Progenitor cell of endocrine pancreas (in vitro differentiated cells): ENCODE measurements at regions not wholly inside any gene's neighbourhood (a gene's known extent, or its start where the extent isn't known, plus 50 kb on each side); places are given as distances from the start of the nearest gene placed in this dataset.
"Not testable (repeated sequence)": the region's sequence is repeated elsewhere in the genome, so short reads cannot be mapped to it uniquely, and the experiment has no call there.

Source experiments
- DNase-seq: peaks from one replicate; pipeline ENCODE4 v3.0.0; 2021; ENCODE audit warnings: low spot score; ENCODE audit not compliant: unreplicated experiment
- H3K27ac Mint-ChIP-seq: 2 replicates; pipeline ENCODE4 v1.8.0; 2021; ENCODE audit warnings: mild to moderate bottlenecking, moderate library complexity, mixed read lengths
- H3K27me3 Mint-ChIP-seq: 2 replicates; pipeline ENCODE4 v1.8.0; 2021; ENCODE audit warnings: mixed read lengths
- H3K36me3 Mint-ChIP-seq: 2 replicates; pipeline ENCODE4 v1.8.0; 2022; ENCODE audit warnings: mixed read lengths; ENCODE audit not compliant: insufficient read depth
- H3K4me1 Mint-ChIP-seq: 2 replicates; pipeline ENCODE4 v1.8.0; 2021; ENCODE audit warnings: low read depth, mixed read lengths
- H3K4me3 Mint-ChIP-seq: 2 replicates; pipeline ENCODE4 v1.8.0; 2021; ENCODE audit warnings: low read depth, mild to moderate bottlenecking, moderate library complexity, mixed read lengths
- H3K9me3 Mint-ChIP-seq: 2 replicates; pipeline ENCODE4 v1.8.0; 2021; ENCODE audit warnings: low read depth, mixed read lengths
- TF ChIP-seq, protein P1 (sequence below): fragments of 200-600 bp; sonication (generic); IDR thresholded peaks from one replicate; pipeline ENCODE4 v1.5.0; 2021; ENCODE audit warnings: antibody characterized with exemption, mild to moderate bottlenecking; ENCODE audit not compliant: unreplicated experiment

GRCh38 chr5:101288633-101289032 lies 385.6 kb upstream of the ST8SIA4 start:
- Mint-ChIP-seq H3K4me1 (no peaks in the 10 kb centered on the region), H3K36me3 (peaks cover 3% of the 10 kb centered on the region), H3K27me3 (no peaks in the 10 kb centered on the region), H3K9me3 (peaks cover 5% of the 10 kb centered on the region), H3K27ac (no peak overlapping the region), H3K4me3 (no peak overlapping the region)
- TF ChIP-seq, protein P1, sequence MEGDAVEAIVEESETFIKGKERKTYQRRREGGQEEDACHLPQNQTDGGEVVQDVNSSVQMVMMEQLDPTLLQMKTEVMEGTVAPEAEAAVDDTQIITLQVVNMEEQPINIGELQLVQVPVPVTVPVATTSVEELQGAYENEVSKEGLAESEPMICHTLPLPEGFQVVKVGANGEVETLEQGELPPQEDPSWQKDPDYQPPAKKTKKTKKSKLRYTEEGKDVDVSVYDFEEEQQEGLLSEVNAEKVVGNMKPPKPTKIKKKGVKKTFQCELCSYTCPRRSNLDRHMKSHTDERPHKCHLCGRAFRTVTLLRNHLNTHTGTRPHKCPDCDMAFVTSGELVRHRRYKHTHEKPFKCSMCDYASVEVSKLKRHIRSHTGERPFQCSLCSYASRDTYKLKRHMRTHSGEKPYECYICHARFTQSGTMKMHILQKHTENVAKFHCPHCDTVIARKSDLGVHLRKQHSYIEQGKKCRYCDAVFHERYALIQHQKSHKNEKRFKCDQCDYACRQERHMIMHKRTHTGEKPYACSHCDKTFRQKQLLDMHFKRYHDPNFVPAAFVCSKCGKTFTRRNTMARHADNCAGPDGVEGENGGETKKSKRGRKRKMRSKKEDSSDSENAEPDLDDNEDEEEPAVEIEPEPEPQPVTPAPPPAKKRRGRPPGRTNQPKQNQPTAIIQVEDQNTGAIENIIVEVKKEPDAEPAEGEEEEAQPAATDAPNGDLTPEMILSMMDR, result no peak
- no peak for DNase-seq

DNA sequence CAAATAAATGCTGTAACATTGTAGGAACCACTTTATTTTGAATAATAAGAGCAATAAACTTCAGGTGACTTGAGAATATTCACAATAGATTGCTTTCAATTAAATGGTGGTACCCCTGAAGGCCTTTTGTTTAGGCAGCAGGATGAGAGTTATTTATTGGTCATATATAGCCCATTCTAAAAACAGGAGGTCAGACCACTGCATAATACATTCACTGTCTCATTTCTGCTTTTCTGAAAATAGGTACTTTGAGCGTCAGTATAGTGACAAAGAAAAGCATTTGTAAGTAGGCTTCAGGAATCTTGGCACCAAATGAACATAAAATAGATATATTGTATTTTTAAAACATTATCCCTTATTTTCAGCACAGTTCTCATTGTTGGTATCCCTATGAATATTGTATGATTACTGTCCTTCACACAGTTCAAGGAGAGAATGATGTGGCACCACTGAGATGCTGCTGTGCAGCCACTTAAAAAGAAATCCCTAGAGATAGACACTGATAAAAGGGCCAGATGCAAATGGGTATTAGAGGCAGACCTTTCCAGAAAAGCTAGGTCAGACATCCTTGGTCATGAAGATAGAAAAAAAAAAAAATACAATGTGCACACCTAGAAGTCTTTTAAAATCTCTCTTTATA lies 381.8 kb upstream of the ST8SIA4 start:
- Mint-ChIP-seq H3K4me1 (no peaks in the 10 kb centered on the region), H3K27me3 (no peaks in the 10 kb centered on the region), H3K9me3 (no peaks in the 10 kb centered on the region), H3K36me3 (no peaks in the 10 kb centered on the region), H3K27ac (no peak overlapping the region), H3K4me3 (no peak overlapping the region)
- TF ChIP-seq, protein P1, result no peak
- DNase-seq, result no peak

DNA sequence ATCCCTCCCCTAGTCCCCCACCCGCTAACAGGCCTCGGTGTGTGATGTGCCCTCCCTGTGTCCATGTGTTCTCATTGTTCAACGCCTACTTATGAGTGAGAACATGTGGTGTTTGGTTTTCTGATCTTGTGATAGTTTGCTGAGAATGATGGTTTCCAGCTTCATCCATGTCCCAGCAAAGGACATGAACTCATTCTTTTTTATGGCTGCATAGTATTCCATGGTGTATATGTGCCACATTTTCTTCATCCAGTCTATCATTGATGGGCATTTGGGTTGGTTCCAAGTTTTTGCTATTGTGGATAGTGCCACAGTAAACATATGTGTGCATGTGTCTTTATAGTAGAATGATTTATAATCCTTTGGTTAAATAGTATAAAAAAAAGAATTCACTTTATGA lies 380.9 kb upstream of the ST8SIA4 start:
- not testable (repeated sequence) for DNase-seq, H3K4me3 Mint-ChIP-seq, H3K27ac Mint-ChIP-seq, H3K4me1 Mint-ChIP-seq, H3K9me3 Mint-ChIP-seq, H3K36me3 Mint-ChIP-seq, H3K27me3 Mint-ChIP-seq

- Mint-ChIP-seq H3K4me3 (no peak overlapping the region), H3K27ac (no peak overlapping the region), H3K9me3 (no peaks in the 10 kb centered on the region)
Observed at GRCh38 chr5:101278917-101279316, 375.8 kb upstream of the ST8SIA4 start.

DNA sequence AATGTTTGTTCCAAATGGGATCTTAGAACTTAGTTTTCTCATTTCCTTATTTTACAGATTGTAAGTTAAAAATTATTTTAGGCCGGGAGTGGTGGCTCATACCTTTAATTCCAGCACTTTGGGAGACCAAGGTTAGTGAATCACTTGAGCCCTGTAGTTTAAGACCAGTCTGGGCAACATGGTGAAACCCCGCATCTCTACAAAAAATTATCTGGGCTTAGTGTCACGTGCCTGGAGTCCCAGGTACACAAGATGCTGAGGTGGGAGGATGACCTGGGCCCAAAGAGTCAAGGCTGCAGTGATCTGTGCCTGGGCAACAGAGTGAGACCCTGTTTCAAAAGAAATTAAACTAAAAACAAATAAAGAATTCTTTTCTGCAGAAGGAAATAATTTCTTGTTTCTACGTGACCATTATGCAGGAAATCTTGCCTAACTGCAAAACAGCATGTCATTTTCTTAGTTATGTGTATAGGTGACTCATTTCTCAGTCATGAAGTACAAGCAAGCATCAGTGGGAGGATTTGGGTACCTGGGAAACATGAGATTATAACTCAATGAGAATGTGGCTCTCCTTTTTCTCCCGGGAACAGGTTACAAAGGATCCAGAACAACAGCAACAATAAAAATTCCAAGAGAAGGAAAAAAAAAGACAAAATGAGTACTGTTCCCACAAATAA lies 375.1 kb upstream of the ST8SIA4 start:
- H3K27me3 Mint-ChIP-seq, result no peaks in the 10 kb centered on the region
- H3K9me3 Mint-ChIP-seq, result no peaks in the 10 kb centered on the region
- no peak overlapping the region for H3K4me3 Mint-ChIP-seq
- H3K27ac Mint-ChIP-seq, result no peak overlapping the region
- no peak for DNase-seq
- H3K36me3 Mint-ChIP-seq, result no peaks in the 10 kb centered on the region
- no peaks in the 10 kb centered on the region for H3K4me1 Mint-ChIP-seq
- TF ChIP-seq, protein P1, result no peak

More at GRCh38 chr5:101278917-101279316, 375.8 kb upstream of the ST8SIA4 start:
- no peaks in the 10 kb centered on the region for H3K4me1 Mint-ChIP-seq
- TF ChIP-seq, protein P1, result no peak
- H3K27me3 Mint-ChIP-seq, result no peaks in the 10 kb centered on the region
- no peaks in the 10 kb centered on the region for H3K36me3 Mint-ChIP-seq
- DNase-seq, result no peak

- H3K27ac Mint-ChIP-seq, result no peak overlapping the region
- no peak for DNase-seq
- TF ChIP-seq, protein P1, result no peak
- no peaks in the 10 kb centered on the region for H3K36me3 Mint-ChIP-seq
- H3K27me3 Mint-ChIP-seq, result no peaks in the 10 kb centered on the region
- no peak overlapping the region for H3K4me3 Mint-ChIP-seq
- no peaks in the 10 kb centered on the region for H3K4me1 Mint-ChIP-seq
- no peaks in the 10 kb centered on the region for H3K9me3 Mint-ChIP-seq
Observed at GRCh38 chr5:101271945-101272344, 368.9 kb upstream of the ST8SIA4 start.
